Activated CD4-positive, alpha-beta memory T cell treated with anti-CD3 and anti-CD28 coated beads for 36 hours (primary cell): ENCODE measurements at regions not wholly inside any gene's neighbourhood (a gene's known extent, or its start where the extent isn't known, plus 50 kb on each side); places are given as distances from the start of the nearest gene placed in this dataset.

Experiments used
- CTCF ChIA-PET: fragments of 350-600 bp; sonication (Branson Sonifier 250); formaldehyde crosslinking; loops from one replicate; lab custom pipeline; 2021; ENCODE audit warnings: antibody characterized with exemption, inconsistent platforms; lab: Charles Lee
- POLR2A ChIA-PET: fragments of 350-600 bp; sonication (Branson Sonifier 250); formaldehyde crosslinking; loops from one replicate; lab custom pipeline; 2021; ENCODE audit warnings: antibody characterized with exemption; lab: Charles Lee
- DNase-seq: peaks from one replicate; pipeline ENCODE4 v3.0.0-alpha.2; 2020
- H3K27ac Mint-ChIP-seq: one replicate; pipeline ENCODE4 v1.8.0; 2021; ENCODE audit warnings: mixed read lengths
- H3K27me3 Mint-ChIP-seq: one replicate; pipeline ENCODE4 v1.8.0; 2021; ENCODE audit warnings: mixed read lengths
- H3K36me3 Mint-ChIP-seq: one replicate; pipeline ENCODE4 v1.8.0; 2021; ENCODE audit warnings: mixed read lengths
- H3K4me1 Mint-ChIP-seq: one replicate; pipeline ENCODE4 v1.8.0; 2021; ENCODE audit warnings: low read depth, mixed read lengths
- H3K4me3 Mint-ChIP-seq: one replicate; pipeline ENCODE4 v1.8.0; 2021; ENCODE audit warnings: mild to moderate bottlenecking, mixed read lengths
- H3K9me3 Mint-ChIP-seq: one replicate; pipeline ENCODE4 v1.8.0; 2021; ENCODE audit warnings: mixed read lengths
- intact Hi-C: fragments of 100-400 bp; cut with micrococcal nuclease; formaldehyde crosslinking; loops from one replicate; pipeline ENCODE4 v1.15.1; 2023

GRCh38 chr2:171608168-171608567 lies 79.1 kb upstream of the DYNC1I2 start:
- peaks cover 5% of the 10 kb centered on the region for H3K27me3 Mint-ChIP-seq
- CTCF ChIA-PET: interaction anchor here (1.3 kb wide), 1 partner anchor 9 kb away, joined by 7 read pairs; no protein-coding TSS in a partner anchor

GRCh38 chr2:171610824-171611223 lies 76.4 kb upstream of the DYNC1I2 start:
- DNase-seq: no peak
- H3K27me3 Mint-ChIP-seq: peaks cover 3% of the 10 kb centered on the region
- H3K9me3 Mint-ChIP-seq: no peaks in the 10 kb centered on the region
- POLR2A ChIA-PET: no interaction called here
- intact Hi-C loops: no loop called here
- H3K4me1 Mint-ChIP-seq: no peaks in the 10 kb centered on the region
- H3K36me3 Mint-ChIP-seq: no peaks in the 10 kb centered on the region
- CTCF ChIA-PET: no interaction called here
- no peak overlapping the region for H3K27ac Mint-ChIP-seq
- H3K4me3 Mint-ChIP-seq: no peak overlapping the region

More at GRCh38 chr2:171608168-171608567, 79.1 kb upstream of the DYNC1I2 start:
- Mint-ChIP-seq H3K36me3 (no peaks in the 10 kb centered on the region), H3K9me3 (no peaks in the 10 kb centered on the region), H3K4me3 (no peak overlapping the region), H3K4me1 (no peaks in the 10 kb centered on the region), H3K27ac (no peak overlapping the region)
- POLR2A ChIA-PET: no interaction called here
- intact Hi-C loops: no loop called here
- no peak for DNase-seq

GRCh38 chr2:171615069-171615468 lies 72.2 kb upstream of the DYNC1I2 start:
- CTCF ChIA-PET: no interaction called here
- no peaks in the 10 kb centered on the region for H3K9me3 Mint-ChIP-seq
- H3K27ac Mint-ChIP-seq: no peak overlapping the region
- intact Hi-C loops: no loop called here
- no peak overlapping the region for H3K4me3 Mint-ChIP-seq
- POLR2A ChIA-PET: no interaction called here
- no peak for DNase-seq
- H3K4me1 Mint-ChIP-seq: no peaks in the 10 kb centered on the region
- no peaks in the 10 kb centered on the region for H3K27me3 Mint-ChIP-seq
- H3K36me3 Mint-ChIP-seq: no peaks in the 10 kb centered on the region

- Mint-ChIP-seq H3K9me3 (no peaks in the 10 kb centered on the region), H3K36me3 (no peaks in the 10 kb centered on the region), H3K4me1 (no peaks in the 10 kb centered on the region), H3K27ac (no peak overlapping the region), H3K4me3 (no peak overlapping the region), H3K27me3 (no peaks in the 10 kb centered on the region)
- CTCF ChIA-PET: interaction anchor here (1.3 to 1.4 kb wide), 2 partner anchors 15 to 19 kb away, joined by 4 to 5 read pairs; no protein-coding TSS in a partner anchor
- POLR2A ChIA-PET: no interaction called here
- intact Hi-C loops: no loop called here
- no peak for DNase-seq
Observed at GRCh38 chr2:171617981-171618380, 69.3 kb upstream of the DYNC1I2 start.

- Mint-ChIP-seq H3K27me3 (peaks cover 10% of the 10 kb centered on the region), H3K4me3 (no peak overlapping the region), H3K4me1 (no peaks in the 10 kb centered on the region), H3K9me3 (peaks cover 3% of the 10 kb centered on the region), H3K36me3 (peaks cover 4% of the 10 kb centered on the region), H3K27ac (no peak overlapping the region)
- no peak for DNase-seq
- intact Hi-C loops: no loop called here
- ChIA-PET CTCF (no interaction called here), POLR2A (interaction anchor here (0.9 kb wide), 1 partner anchor 23 kb away, joined by 3 read pairs; no protein-coding TSS in a partner anchor)
Observed at GRCh38 chr2:171625006-171625405, 62.3 kb upstream of the DYNC1I2 start.

GRCh38 chr2:171626949-171627348 lies 60.3 kb upstream of the DYNC1I2 start:
- H3K4me3 Mint-ChIP-seq: no peak overlapping the region
- ChIA-PET POLR2A (no interaction called here), CTCF (interaction anchor here (1.4 kb wide), 1 partner anchor 28 kb away, joined by 3 read pairs; no protein-coding TSS in a partner anchor)
- intact Hi-C loops: no loop called here
- H3K27ac Mint-ChIP-seq: no peak overlapping the region
- peaks cover 10% of the 10 kb centered on the region for H3K27me3 Mint-ChIP-seq
- DNase-seq: no peak
- H3K36me3 Mint-ChIP-seq: peaks cover 10% of the 10 kb centered on the region
- peaks cover 20% of the 10 kb centered on the region for H3K9me3 Mint-ChIP-seq
- H3K4me1 Mint-ChIP-seq: no peaks in the 10 kb centered on the region

GRCh38 chr2:171627412-171627811 lies 59.9 kb upstream of the DYNC1I2 start:
- ChIA-PET CTCF (interaction anchor here (1.4 kb wide), 1 partner anchor 29 kb away, joined by 3 read pairs; no protein-coding TSS in a partner anchor), POLR2A (no interaction called here)
- H3K36me3 Mint-ChIP-seq: peaks cover 10% of the 10 kb centered on the region
- no peak overlapping the region for H3K4me3 Mint-ChIP-seq
- intact Hi-C loops: no loop called here
- H3K27me3 Mint-ChIP-seq: peaks cover 10% of the 10 kb centered on the region
- no peaks in the 10 kb centered on the region for H3K4me1 Mint-ChIP-seq
- no peak for DNase-seq
- H3K9me3 Mint-ChIP-seq: peaks cover 25% of the 10 kb centered on the region
- H3K27ac Mint-ChIP-seq: no peak overlapping the region

- H3K4me1 Mint-ChIP-seq: no peaks in the 10 kb centered on the region
- CTCF ChIA-PET: interaction anchor here (0.8 kb wide), 1 partner anchor 8 kb away, joined by 3 read pairs; no protein-coding TSS in a partner anchor
- H3K4me3 Mint-ChIP-seq: no peak overlapping the region
- H3K9me3 Mint-ChIP-seq: peaks cover 25% of the 10 kb centered on the region
- intact Hi-C loops: no loop called here
- no peak overlapping the region for H3K27ac Mint-ChIP-seq
- POLR2A ChIA-PET: no interaction called here
- DNase-seq: no peak
- H3K27me3 Mint-ChIP-seq: peaks cover 10% of the 10 kb centered on the region
- peaks cover 10% of the 10 kb centered on the region for H3K36me3 Mint-ChIP-seq
Observed at GRCh38 chr2:171629113-171629512, 58.2 kb upstream of the DYNC1I2 start.

- H3K4me1 Mint-ChIP-seq: no peaks in the 10 kb centered on the region
- intact Hi-C loops: no loop called here
- H3K27ac Mint-ChIP-seq: no peak overlapping the region
- ChIA-PET CTCF (interaction anchor here (1.2 kb wide), 1 partner anchor 31 kb away, joined by 5 read pairs; no protein-coding TSS in a partner anchor), POLR2A (no interaction called here)
- peaks cover 10% of the 10 kb centered on the region for H3K27me3 Mint-ChIP-seq
- H3K9me3 Mint-ChIP-seq: peaks cover 25% of the 10 kb centered on the region
- peaks cover 10% of the 10 kb centered on the region for H3K36me3 Mint-ChIP-seq
- DNase-seq: no peak
- H3K4me3 Mint-ChIP-seq: no peak overlapping the region
Observed at GRCh38 chr2:171630089-171630770, 57.0 kb upstream of the DYNC1I2 start.

- peaks cover 25% of the 10 kb centered on the region for H3K9me3 Mint-ChIP-seq
- intact Hi-C loops: no loop called here
- no peak overlapping the region for H3K27ac Mint-ChIP-seq
- ChIA-PET CTCF (interaction anchor here (1.2 kb wide), 1 partner anchor 32 kb away, joined by 5 read pairs; no protein-coding TSS in a partner anchor), POLR2A (no interaction called here)
- H3K4me1 Mint-ChIP-seq: no peaks in the 10 kb centered on the region
- H3K27me3 Mint-ChIP-seq: peaks cover 10% of the 10 kb centered on the region
- H3K36me3 Mint-ChIP-seq: peaks cover 10% of the 10 kb centered on the region
- no peak overlapping the region for H3K4me3 Mint-ChIP-seq
- no peak for DNase-seq
Observed at GRCh38 chr2:171630812-171631626, 56.2 kb upstream of the DYNC1I2 start.
